HepG2 (cell line): ENCODE measurements at regions not wholly inside any gene's neighbourhood (a gene's known extent, or its start where the extent isn't known, plus 50 kb on each side); places are given as distances from the start of the nearest gene placed in this dataset.

Source experiments
- CBX2 ChIP-seq, 2 experiments: fragments of 200-600 bp in 1 of 2; sonication (generic); formaldehyde crosslinking in 1 of 2; IDR thresholded peaks; 2 replicates each; pipeline versions ENCODE4 v1.7.0 to v1.8.1; 2018 to 2022; ENCODE audit warnings: low read depth in 2 of 2, low read length in 1 of 2, mild to moderate bottlenecking in 1 of 2, missing genetic modification reagents in 1 of 2
- FOXA1 ChIP-seq, 2 experiments: fragments of 450-650 bp in 1 of 2; sonication (generic) in 1 of 2; formaldehyde crosslinking in 1 of 2; IDR thresholded peaks; 2 replicates each; pipeline versions ENCODE4 v1.4.0 to v1.6.1; 2016 to 2020; ENCODE audit warnings: missing genetic modification reagents in 1 of 2
- HMGXB4 ChIP-seq, 2 experiments: sonication (generic) in 1 of 2; formaldehyde crosslinking in 1 of 2; IDR thresholded peaks; 2 replicates each; pipeline versions ENCODE4 v1.4.0 to v1.6.1; 2018 to 2020; ENCODE audit warnings: missing genetic modification reagents in 2 of 2, borderline replicate concordance in 1 of 2, low read depth in 1 of 2, mild to moderate bottlenecking in 1 of 2, missing biosample characterization in 1 of 2
- HOXA9 ChIP-seq: sonication (generic); formaldehyde crosslinking; IDR thresholded peaks from 2 replicates; pipeline ENCODE4 v1.8.1; 2022; ENCODE audit warnings: missing genetic modification reagents, mild to moderate bottlenecking, moderate library complexity, borderline replicate concordance
- YY1 ChIP-seq: IDR thresholded peaks from 2 replicates; pipeline ENCODE4 v1.6.1; 2011; ENCODE audit warnings: low read length, low read depth, moderate library complexity, mild to moderate bottlenecking; ENCODE audit not compliant: insufficient read depth, insufficient replicate concordance
- ZBED4 ChIP-seq: sonication (generic); formaldehyde crosslinking; IDR thresholded peaks from 2 replicates; pipeline ENCODE4 v1.4.0; 2020; ENCODE audit warnings: missing genetic modification reagents, borderline replicate concordance
- ZBTB20 ChIP-seq: sonication (generic); formaldehyde crosslinking; IDR thresholded peaks from 2 replicates; pipeline ENCODE4 v1.8.1; 2023; ENCODE audit warnings: missing genetic modification reagents, low read depth, mild to moderate bottlenecking, borderline replicate concordance
- ZHX2 ChIP-seq, 2 experiments: sonication (generic) in 1 of 2; formaldehyde crosslinking in 1 of 2; IDR thresholded peaks; 2 replicates each; pipeline versions ENCODE4 v1.6.1 to v1.9.0; 2014 to 2022; ENCODE audit warnings: antibody characterized with exemption in 1 of 2, borderline replicate concordance in 1 of 2, inconsistent platforms in 1 of 2, low read depth in 1 of 2, missing genetic modification reagents in 1 of 2
- ZNF10 ChIP-seq: sonication (generic); formaldehyde crosslinking; IDR thresholded peaks from 2 replicates; pipeline ENCODE4 v1.4.0; 2020; ENCODE audit warnings: mild to moderate bottlenecking, low read depth, missing genetic modification reagents, borderline replicate concordance
- ZNF331 ChIP-seq: sonication (generic); formaldehyde crosslinking; IDR thresholded peaks from 2 replicates; pipeline ENCODE4 v1.4.0; 2020; ENCODE audit warnings: missing genetic modification reagents
- ZSCAN31 ChIP-seq: sonication (generic); formaldehyde crosslinking; IDR thresholded peaks from 2 replicates; pipeline ENCODE4 v1.5.0; 2020; ENCODE audit warnings: low read depth, mild to moderate bottlenecking, missing genetic modification reagents

GRCh38 chr16:21526923-21527807, 72.2 kb upstream of the METTL9 start (continued):
- TF ChIP-seq ZNF10 (CRISPR knock-in tag) (no peak), YY1 (peak; percentile 39), FOXA1 (IDR thresholded peaks at IDR 0.05) (no peak), FOXA1 (CRISPR knock-in tag; IDR thresholded peaks at IDR 0.05) (0 out of 2 replicates have a peak, but pooled peaks have one; percentile 36), CBX2 (IDR thresholded peaks at IDR 0.05; ENCODE audit: low read depth, low read length) (no peak), CBX2 (CRISPR knock-in tag; IDR thresholded peaks at IDR 0.05; ENCODE audit: low read depth) (0 out of 2 replicates have a peak, but pooled peaks have one; percentile 88), HMGXB4 (CRISPR knock-in tag; IDR thresholded peaks at IDR 0.05; ENCODE audit: borderline replicate concordance in 1 of 2, low read depth in 1 of 2) (peak in 1 of 2 experiments; percentile 52; a peak in 1 of 4 replicates), ZBTB20 (CRISPR knock-in tag) (0 out of 2 replicates have a peak, but pooled peaks have one; percentile 78), ZBED4 (CRISPR knock-in tag) (no peak), ZHX2 (IDR thresholded peaks at IDR 0.05; ENCODE audit: low read depth) (no peak), ZHX2 (CRISPR knock-in tag; IDR thresholded peaks at IDR 0.05; ENCODE audit: borderline replicate concordance) (no peak), ZSCAN31 (CRISPR knock-in tag) (0 out of 2 replicates have a peak, but pooled peaks have one; percentile 9), HOXA9 (CRISPR knock-in tag) (no peak), ZNF331 (CRISPR knock-in tag) (peak; percentile 13; the same call in 1 of the 2 replicates)
